Neutrophil (primary cell): ENCODE measurements at regions not wholly inside any gene's neighbourhood (a gene's known extent, or its start where the extent isn't known, plus 50 kb on each side); places are given as distances from the start of the nearest gene placed in this dataset.

Source experiments
- H3K27ac ChIP-seq: fragments of 200-600 bp; sonication (generic); 2 replicates; pipeline ENCODE4 v1.5.1; 2016; ENCODE audit warnings: mild to moderate bottlenecking, moderate library complexity
- H3K27me3 ChIP-seq: fragments of 200-600 bp; sonication (generic); 2 replicates; pipeline ENCODE4 v1.6.0; 2016; ENCODE audit warnings: mild to moderate bottlenecking
- H3K36me3 ChIP-seq: fragments of 200-600 bp; sonication (generic); 2 replicates; pipeline ENCODE4 v1.5.1; 2017
- H3K4me1 ChIP-seq, 2 experiments: fragments of 200-600 bp in 1 of 2; sonication (generic) in 1 of 2; 1 replicate in 1 of 2; 2 replicates in 1 of 2; pipeline versions ENCODE4 v1.5.1 to v1.6.1; 2013 to 2016; ENCODE audit warnings: low read depth in 1 of 2, low read length in 1 of 2, mild to moderate bottlenecking in 1 of 2, moderate library complexity in 1 of 2; ENCODE audit not compliant: control insufficient read depth in 1 of 2, insufficient read depth in 1 of 2
- H3K4me3 ChIP-seq, 2 experiments: fragments of 200-600 bp in 1 of 2; sonication (generic) in 1 of 2; 1 replicate in 1 of 2; 2 replicates in 1 of 2; pipeline ENCODE4 v1.5.1; 2013 to 2016; ENCODE audit warnings: low read depth in 1 of 2, low read length in 1 of 2, mild to moderate bottlenecking in 1 of 2, moderate library complexity in 1 of 2
- H3K9me3 ChIP-seq: fragments of 200-600 bp; sonication (generic); 2 replicates; pipeline ENCODE4 v1.5.1; 2016
- CTCF ChIP-seq: fragments of 200-600 bp; sonication (generic); IDR thresholded peaks from 2 replicates; pipeline ENCODE4 v1.5.1; 2016; ENCODE audit warnings: antibody characterized with exemption

GRCh38 chr6:16849280-16849987 lies 88.2 kb upstream of the ATXN1 start:
- no peak overlapping the region for H3K4me3 ChIP-seq
- peaks cover 0 to 14% of the 10 kb centered on the region in 2 experiments for H3K4me1 ChIP-seq
- no peaks in the 10 kb centered on the region for H3K9me3 ChIP-seq
- H3K27ac ChIP-seq, result no peak overlapping the region
- H3K36me3 ChIP-seq, result no peaks in the 10 kb centered on the region
- H3K27me3 ChIP-seq, result peaks cover 36% of the 10 kb centered on the region
- no peak for TF ChIP-seq CTCF

- H3K4me1 ChIP-seq, result peaks cover 0 to 14% of the 10 kb centered on the region in 2 experiments
- no peak overlapping the region for H3K4me3 ChIP-seq
- no peak for TF ChIP-seq CTCF
- H3K27ac ChIP-seq, result no peak overlapping the region
- H3K36me3 ChIP-seq, result no peaks in the 10 kb centered on the region
- H3K27me3 ChIP-seq, result peaks cover 22% of the 10 kb centered on the region
- no peaks in the 10 kb centered on the region for H3K9me3 ChIP-seq
Observed at GRCh38 chr6:16846399-16846778, 85.1 kb upstream of the ATXN1 start.

GRCh38 chr6:16844183-16844582 lies 82.9 kb upstream of the ATXN1 start:
- no peaks in the 10 kb centered on the region for H3K27me3 ChIP-seq
- peaks cover 0 to 7% of the 10 kb centered on the region in 2 experiments for H3K4me1 ChIP-seq
- no peak for TF ChIP-seq CTCF
- no peaks in the 10 kb centered on the region for H3K36me3 ChIP-seq
- no peak overlapping the region for H3K27ac ChIP-seq
- H3K4me3 ChIP-seq, result no peak overlapping the region
- H3K9me3 ChIP-seq, result no peaks in the 10 kb centered on the region

GRCh38 chr6:16842676-16843075 lies 81.4 kb upstream of the ATXN1 start:
- Histone ChIP-seq H3K36me3 (no peaks in the 10 kb centered on the region), H3K27ac (no peak overlapping the region), H3K9me3 (no peaks in the 10 kb centered on the region), H3K4me3 (no peak overlapping the region), H3K4me1 (peaks cover 0 to 3% of the 10 kb centered on the region in 2 experiments), H3K27me3 (no peaks in the 10 kb centered on the region)
- no peak for TF ChIP-seq CTCF

- TF ChIP-seq CTCF, result no peak
Observed at GRCh38 chr6:16841241-16841640, 80.0 kb upstream of the ATXN1 start.

More at GRCh38 chr6:16841241-16841640, 80.0 kb upstream of the ATXN1 start:
- H3K4me3 ChIP-seq, result no peak overlapping the region
- H3K27me3 ChIP-seq, result peaks cover 5% of the 10 kb centered on the region
- no peaks in the 10 kb centered on the region for H3K36me3 ChIP-seq
- no peaks in the 10 kb centered on the region for H3K9me3 ChIP-seq
- H3K4me1 ChIP-seq, result peaks cover 0 to 3% of the 10 kb centered on the region in 2 experiments
- H3K27ac ChIP-seq, result no peak overlapping the region
